ENCODE measurements at regions not wholly inside any gene's neighbourhood (a gene's known extent, or its start where the extent isn't known, plus 50 kb on each side); places are given as distances from the start of the nearest gene placed in this dataset.

GRCh38 chr3:72022027-72022426 is 237.1 kb upstream of the PROK2 start:
- in situ Hi-C loops (cut with HindIII; ENCODE audit: low sequenced_read_pairs), result no loop called here
- no peak for TF ChIP-seq CTCF (IDR thresholded peaks at IDR 0.05; ENCODE audit: low read depth, low read length, missing control alignments)
- DNase-seq (ENCODE audit: low read depth), result no peak
- H3K4me3 ChIP-seq (ENCODE audit: low read depth, low read length), result no peak overlapping the region

- in situ Hi-C loops (cut with HindIII; ENCODE audit: low sequenced_read_pairs), result no loop called here
- H3K4me3 ChIP-seq (ENCODE audit: low read depth, low read length), result no peak overlapping the region
- no peak for DNase-seq (ENCODE audit: low read depth)
- TF ChIP-seq CTCF (IDR thresholded peaks at IDR 0.05; ENCODE audit: low read depth, low read length, missing control alignments), result no peak
Observed at GRCh38 chr3:72021531-72021930, 236.6 kb upstream of the PROK2 start.

GRCh38 chr3:72018343-72018984 is 233.5 kb upstream of the PROK2 start:
- no peak overlapping the region for H3K4me3 ChIP-seq (ENCODE audit: low read depth, low read length)
- TF ChIP-seq CTCF (IDR thresholded peaks at IDR 0.05; ENCODE audit: low read depth, low read length, missing control alignments), result no peak
- in situ Hi-C loops (cut with HindIII; ENCODE audit: low sequenced_read_pairs), result no loop called here
- no peak for DNase-seq (ENCODE audit: low read depth)

GRCh38 chr3:72017935-72018334 is 233.0 kb upstream of the PROK2 start:
- no peak for TF ChIP-seq CTCF (IDR thresholded peaks at IDR 0.05; ENCODE audit: low read depth, low read length, missing control alignments)
- in situ Hi-C loops (cut with HindIII; ENCODE audit: low sequenced_read_pairs), result no loop called here
- DNase-seq (ENCODE audit: low read depth), result no peak
- H3K4me3 ChIP-seq (ENCODE audit: low read depth, low read length), result no peak overlapping the region

- DNase-seq (ENCODE audit: low read depth), result no peak
- TF ChIP-seq CTCF (IDR thresholded peaks at IDR 0.05; ENCODE audit: low read depth, low read length, missing control alignments), result no peak
- H3K4me3 ChIP-seq (ENCODE audit: low read depth, low read length), result no peak overlapping the region
- in situ Hi-C loops (cut with HindIII; ENCODE audit: low sequenced_read_pairs), result no loop called here
Observed at GRCh38 chr3:72017311-72017710, 232.4 kb upstream of the PROK2 start.

GRCh38 chr3:72015463-72015862 is 230.5 kb upstream of the PROK2 start:
- no peak for DNase-seq (ENCODE audit: low read depth)
- TF ChIP-seq CTCF (IDR thresholded peaks at IDR 0.05; ENCODE audit: low read depth, low read length, missing control alignments), result no peak
- H3K4me3 ChIP-seq (ENCODE audit: low read depth, low read length), result no peak overlapping the region
- in situ Hi-C loops (cut with HindIII; ENCODE audit: low sequenced_read_pairs), result no loop called here
